GM23338 (cell line): ENCODE measurements at regions not wholly inside any gene's neighbourhood (a gene's known extent, or its start where the extent isn't known, plus 50 kb on each side); places are given as distances from the start of the nearest gene placed in this dataset.

Experiments used
- ATAC-seq: fragments of 200-7000 bp; cut with Tn5 transposase; 3 replicates; pipeline ENCODE4 v1.9.1; 2020
- DNase-seq: peaks from one replicate; pipeline ENCODE4 v3.0.0-alpha.2; 2015; ENCODE audit warnings: low spot score
- H2AFZ ChIP-seq: fragments of 200-600 bp; sonication (generic); 2 replicates; pipeline ENCODE4 v1.8.0; 2016; ENCODE audit warnings: antibody characterized with exemption, mild to moderate bottlenecking, moderate library complexity
- H3F3A ChIP-seq: fragments of 200-600 bp; sonication (generic); replicated peaks from 2 replicates; pipeline ENCODE4 v1.8.0; 2017; ENCODE audit warnings: antibody characterized with exemption, mixed run types, low read depth
- H3K27ac ChIP-seq: fragments of 200-600 bp; sonication (generic); 2 replicates; pipeline ENCODE4 v1.6.1; 2016; ENCODE audit warnings: low read depth
- H3K27me3 ChIP-seq: fragments of 200-600 bp; sonication (generic); 2 replicates; pipeline ENCODE4 v1.8.0; 2016; ENCODE audit warnings: mild to moderate bottlenecking, mixed run types, moderate library complexity; ENCODE audit not compliant: insufficient read depth
- H3K36me3 ChIP-seq: fragments of 200-600 bp; sonication (generic); 2 replicates; pipeline ENCODE4 v1.8.0; 2016; ENCODE audit warnings: mild to moderate bottlenecking; ENCODE audit not compliant: insufficient read depth
- H3K4me1 ChIP-seq: fragments of 200-600 bp; sonication (generic); 2 replicates; pipeline ENCODE4 v1.8.0; 2016; ENCODE audit warnings: mild to moderate bottlenecking, moderate library complexity; ENCODE audit not compliant: insufficient read depth
- H3K4me2 ChIP-seq: fragments of 200-600 bp; sonication (generic); 2 replicates; pipeline ENCODE4 v1.7.1; 2017; ENCODE audit warnings: mixed run types
- H3K4me3 ChIP-seq: fragments of 200-600 bp; sonication (generic); 2 replicates; pipeline ENCODE4 v1.6.1; 2016; ENCODE audit warnings: mixed run types
- H3K79me2 ChIP-seq: fragments of 200-600 bp; sonication (generic); replicated peaks from 2 replicates; pipeline ENCODE4 v1.8.0; 2017; ENCODE audit warnings: mild to moderate bottlenecking; ENCODE audit not compliant: insufficient read depth
- H3K9me2 ChIP-seq: fragments of 200-600 bp; sonication (generic); 2 replicates; pipeline ENCODE4 v1.8.0; 2017; ENCODE audit not compliant: insufficient read depth
- H4K20me1 ChIP-seq: fragments of 200-600 bp; sonication (generic); replicated peaks from 2 replicates; pipeline ENCODE4 v1.8.0; 2017; ENCODE audit warnings: mild to moderate bottlenecking; ENCODE audit not compliant: insufficient read depth
- H3K27ac Mint-ChIP-seq: 2 replicates; pipeline ENCODE4 v1.8.0; 2020; ENCODE audit warnings: inconsistent platforms, mild to moderate bottlenecking, moderate library complexity, mixed read lengths
- H3K27me3 Mint-ChIP-seq: 3 replicates; pipeline ENCODE4 v1.8.0; 2022; ENCODE audit warnings: low read depth, mild to moderate bottlenecking, moderate library complexity, mixed read lengths, inconsistent platforms; ENCODE audit not compliant: insufficient read depth, poor library complexity
- H3K36me3 Mint-ChIP-seq: 3 replicates; pipeline ENCODE4 v1.8.0; 2021; ENCODE audit warnings: low read depth, mild to moderate bottlenecking, inconsistent platforms, moderate library complexity, mixed read lengths
- H3K4me1 Mint-ChIP-seq: 3 replicates; pipeline ENCODE4 v1.8.0; 2020; ENCODE audit warnings: mild to moderate bottlenecking, inconsistent platforms, mixed read lengths
- H3K4me3 Mint-ChIP-seq: 3 replicates; pipeline ENCODE4 v1.8.0; 2021; ENCODE audit warnings: moderate library complexity, mild to moderate bottlenecking, inconsistent platforms, mixed read lengths
- H3K9me3 Mint-ChIP-seq: 3 replicates; pipeline ENCODE4 v1.8.0; 2020; ENCODE audit warnings: moderate library complexity, mild to moderate bottlenecking, inconsistent platforms, mixed read lengths
- CREB1 ChIP-seq: fragments of 250-450 bp; sonication (Bioruptor Pico); IDR thresholded peaks from 2 replicates; pipeline ENCODE4 v1.5.0; 2020; ENCODE audit warnings: low read depth, mild to moderate bottlenecking, moderate library complexity
- EZH2phosphoT487 ChIP-seq: fragments of 200-600 bp; sonication (generic); IDR thresholded peaks from one replicate; pipeline ENCODE4 v1.8.1; 2018; ENCODE audit warnings: antibody characterized with exemption; ENCODE audit not compliant: unreplicated experiment
- JUNB ChIP-seq: IDR thresholded peaks from one replicate; pipeline ENCODE4 v1.6.1; 2016; ENCODE audit warnings: antibody characterized with exemption; ENCODE audit not compliant: unreplicated experiment
- NANOG ChIP-seq: IDR thresholded peaks from 2 replicates; pipeline ENCODE4 v1.6.1; 2016; ENCODE audit warnings: antibody characterized with exemption, borderline replicate concordance
- POLR2AphosphoS5 ChIP-seq: IDR thresholded peaks from 2 replicates; pipeline ENCODE4 v1.6.1; 2016; ENCODE audit warnings: antibody characterized with exemption, low read depth
- STAT1 ChIP-seq: IDR thresholded peaks from one replicate; pipeline ENCODE4 v1.6.1; 2016; ENCODE audit warnings: antibody characterized with exemption; ENCODE audit not compliant: unreplicated experiment
- ZNF114 ChIP-seq: fragments of 250-450 bp; sonication (Bioruptor Pico); IDR thresholded peaks from 2 replicates; pipeline ENCODE4 v1.5.0; 2020; ENCODE audit warnings: mild to moderate bottlenecking, moderate library complexity
- ZNF331 ChIP-seq: fragments of 250-450 bp; sonication (Bioruptor Pico); IDR thresholded peaks from 2 replicates; pipeline ENCODE4 v1.5.0; 2020; ENCODE audit warnings: low read depth, mild to moderate bottlenecking, moderate library complexity
- TF ChIP-seq, protein P1 (sequence below): fragments of 250-450 bp; sonication (Bioruptor Pico); IDR thresholded peaks from 2 replicates; pipeline ENCODE4 v1.5.0; 2020; ENCODE audit warnings: mild to moderate bottlenecking, moderate library complexity
- TF ChIP-seq, protein P2 (sequence below): IDR thresholded peaks from one replicate; pipeline ENCODE4 v1.6.1; 2018; ENCODE audit warnings: antibody characterized with exemption; ENCODE audit not compliant: unreplicated experiment

DNA sequence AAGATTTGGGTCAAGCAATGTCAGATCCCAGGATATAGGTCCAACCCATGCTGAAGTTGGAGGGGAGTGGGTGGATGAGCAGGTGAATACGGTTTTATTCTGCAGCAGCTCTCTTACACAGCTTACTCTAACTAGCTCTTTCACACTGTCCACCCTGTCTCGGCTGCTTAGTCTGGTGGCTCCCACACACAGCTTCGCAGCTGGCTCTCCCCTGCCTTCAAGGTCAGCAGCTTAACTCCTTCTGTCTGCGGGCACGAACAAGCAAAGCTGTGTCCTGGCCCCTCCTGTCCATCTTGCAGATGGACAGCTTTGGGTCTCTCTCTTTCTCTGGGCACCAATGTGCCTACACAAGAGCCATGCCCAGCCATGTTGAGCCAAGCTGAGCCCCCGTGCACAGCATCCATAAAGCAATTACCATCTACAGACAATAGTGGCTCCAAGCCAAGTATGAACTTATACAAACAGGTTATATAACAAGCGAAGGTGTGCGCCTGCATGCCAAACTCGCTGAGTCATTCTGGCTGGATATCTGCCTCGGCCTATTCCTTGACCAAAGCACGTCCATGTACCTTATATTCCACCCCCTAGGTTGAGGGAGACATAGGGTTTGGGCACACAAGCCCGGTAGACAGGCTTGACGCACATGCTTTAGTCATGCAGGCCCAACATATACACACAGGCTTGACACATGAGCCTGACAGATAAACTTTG, 1307.8 kb upstream of the RAG2 start (continued):
- TF ChIP-seq, protein P1, sequence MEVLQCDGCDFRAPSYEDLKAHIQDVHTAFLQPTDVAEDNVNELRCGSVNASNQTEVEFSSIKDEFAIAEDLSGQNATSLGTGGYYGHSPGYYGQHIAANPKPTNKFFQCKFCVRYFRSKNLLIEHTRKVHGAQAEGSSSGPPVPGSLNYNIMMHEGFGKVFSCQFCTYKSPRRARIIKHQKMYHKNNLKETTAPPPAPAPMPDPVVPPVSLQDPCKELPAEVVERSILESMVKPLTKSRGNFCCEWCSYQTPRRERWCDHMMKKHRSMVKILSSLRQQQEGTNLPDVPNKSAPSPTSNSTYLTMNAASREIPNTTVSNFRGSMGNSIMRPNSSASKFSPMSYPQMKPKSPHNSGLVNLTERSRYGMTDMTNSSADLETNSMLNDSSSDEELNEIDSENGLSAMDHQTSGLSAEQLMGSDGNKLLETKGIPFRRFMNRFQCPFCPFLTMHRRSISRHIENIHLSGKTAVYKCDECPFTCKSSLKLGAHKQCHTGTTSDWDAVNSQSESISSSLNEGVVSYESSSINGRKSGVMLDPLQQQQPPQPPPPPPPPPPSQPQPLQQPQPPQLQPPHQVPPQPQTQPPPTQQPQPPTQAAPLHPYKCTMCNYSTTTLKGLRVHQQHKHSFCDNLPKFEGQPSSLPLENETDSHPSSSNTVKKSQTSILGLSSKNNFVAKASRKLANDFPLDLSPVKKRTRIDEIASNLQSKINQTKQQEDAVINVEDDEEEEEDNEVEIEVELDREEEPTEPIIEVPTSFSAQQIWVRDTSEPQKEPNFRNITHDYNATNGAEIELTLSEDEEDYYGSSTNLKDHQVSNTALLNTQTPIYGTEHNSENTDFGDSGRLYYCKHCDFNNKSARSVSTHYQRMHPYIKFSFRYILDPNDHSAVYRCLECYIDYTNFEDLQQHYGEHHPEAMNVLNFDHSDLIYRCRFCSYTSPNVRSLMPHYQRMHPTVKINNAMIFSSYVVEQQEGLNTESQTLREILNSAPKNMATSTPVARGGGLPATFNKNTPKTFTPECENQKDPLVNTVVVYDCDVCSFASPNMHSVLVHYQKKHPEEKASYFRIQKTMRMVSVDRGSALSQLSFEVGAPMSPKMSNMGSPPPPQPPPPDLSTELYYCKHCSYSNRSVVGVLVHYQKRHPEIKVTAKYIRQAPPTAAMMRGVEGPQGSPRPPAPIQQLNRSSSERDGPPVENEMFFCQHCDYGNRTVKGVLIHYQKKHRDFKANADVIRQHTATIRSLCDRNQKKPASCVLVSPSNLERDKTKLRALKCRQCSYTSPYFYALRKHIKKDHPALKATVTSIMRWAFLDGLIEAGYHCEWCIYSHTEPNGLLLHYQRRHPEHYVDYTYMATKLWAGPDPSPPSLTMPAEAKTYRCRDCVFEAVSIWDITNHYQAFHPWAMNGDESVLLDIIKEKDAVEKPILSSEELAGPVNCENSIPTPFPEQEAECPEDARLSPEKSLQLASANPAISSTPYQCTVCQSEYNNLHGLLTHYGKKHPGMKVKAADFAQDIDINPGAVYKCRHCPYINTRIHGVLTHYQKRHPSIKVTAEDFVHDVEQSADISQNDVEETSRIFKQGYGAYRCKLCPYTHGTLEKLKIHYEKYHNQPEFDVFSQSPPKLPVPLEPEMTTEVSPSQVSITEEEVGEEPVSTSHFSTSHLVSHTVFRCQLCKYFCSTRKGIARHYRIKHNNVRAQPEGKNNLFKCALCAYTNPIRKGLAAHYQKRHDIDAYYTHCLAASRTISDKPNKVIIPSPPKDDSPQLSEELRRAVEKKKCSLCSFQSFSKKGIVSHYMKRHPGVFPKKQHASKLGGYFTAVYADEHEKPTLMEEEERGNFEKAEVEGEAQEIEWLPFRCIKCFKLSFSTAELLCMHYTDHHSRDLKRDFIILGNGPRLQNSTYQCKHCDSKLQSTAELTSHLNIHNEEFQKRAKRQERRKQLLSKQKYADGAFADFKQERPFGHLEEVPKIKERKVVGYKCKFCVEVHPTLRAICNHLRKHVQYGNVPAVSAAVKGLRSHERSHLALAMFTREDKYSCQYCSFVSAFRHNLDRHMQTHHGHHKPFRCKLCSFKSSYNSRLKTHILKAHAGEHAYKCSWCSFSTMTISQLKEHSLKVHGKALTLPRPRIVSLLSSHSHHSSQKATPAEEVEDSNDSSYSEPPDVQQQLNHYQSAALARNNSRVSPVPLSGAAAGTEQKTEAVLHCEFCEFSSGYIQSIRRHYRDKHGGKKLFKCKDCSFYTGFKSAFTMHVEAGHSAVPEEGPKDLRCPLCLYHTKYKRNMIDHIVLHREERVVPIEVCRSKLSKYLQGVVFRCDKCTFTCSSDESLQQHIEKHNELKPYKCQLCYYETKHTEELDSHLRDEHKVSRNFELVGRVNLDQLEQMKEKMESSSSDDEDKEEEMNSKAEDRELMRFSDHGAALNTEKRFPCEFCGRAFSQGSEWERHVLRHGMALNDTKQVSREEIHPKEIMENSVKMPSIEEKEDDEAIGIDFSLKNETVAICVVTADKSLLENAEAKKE (CRISPR knock-in tag): no peak
- TF ChIP-seq CREB1 (CRISPR knock-in tag) (no peak), JUNB (no peak), NANOG (no peak)
- TF ChIP-seq, protein P2, sequence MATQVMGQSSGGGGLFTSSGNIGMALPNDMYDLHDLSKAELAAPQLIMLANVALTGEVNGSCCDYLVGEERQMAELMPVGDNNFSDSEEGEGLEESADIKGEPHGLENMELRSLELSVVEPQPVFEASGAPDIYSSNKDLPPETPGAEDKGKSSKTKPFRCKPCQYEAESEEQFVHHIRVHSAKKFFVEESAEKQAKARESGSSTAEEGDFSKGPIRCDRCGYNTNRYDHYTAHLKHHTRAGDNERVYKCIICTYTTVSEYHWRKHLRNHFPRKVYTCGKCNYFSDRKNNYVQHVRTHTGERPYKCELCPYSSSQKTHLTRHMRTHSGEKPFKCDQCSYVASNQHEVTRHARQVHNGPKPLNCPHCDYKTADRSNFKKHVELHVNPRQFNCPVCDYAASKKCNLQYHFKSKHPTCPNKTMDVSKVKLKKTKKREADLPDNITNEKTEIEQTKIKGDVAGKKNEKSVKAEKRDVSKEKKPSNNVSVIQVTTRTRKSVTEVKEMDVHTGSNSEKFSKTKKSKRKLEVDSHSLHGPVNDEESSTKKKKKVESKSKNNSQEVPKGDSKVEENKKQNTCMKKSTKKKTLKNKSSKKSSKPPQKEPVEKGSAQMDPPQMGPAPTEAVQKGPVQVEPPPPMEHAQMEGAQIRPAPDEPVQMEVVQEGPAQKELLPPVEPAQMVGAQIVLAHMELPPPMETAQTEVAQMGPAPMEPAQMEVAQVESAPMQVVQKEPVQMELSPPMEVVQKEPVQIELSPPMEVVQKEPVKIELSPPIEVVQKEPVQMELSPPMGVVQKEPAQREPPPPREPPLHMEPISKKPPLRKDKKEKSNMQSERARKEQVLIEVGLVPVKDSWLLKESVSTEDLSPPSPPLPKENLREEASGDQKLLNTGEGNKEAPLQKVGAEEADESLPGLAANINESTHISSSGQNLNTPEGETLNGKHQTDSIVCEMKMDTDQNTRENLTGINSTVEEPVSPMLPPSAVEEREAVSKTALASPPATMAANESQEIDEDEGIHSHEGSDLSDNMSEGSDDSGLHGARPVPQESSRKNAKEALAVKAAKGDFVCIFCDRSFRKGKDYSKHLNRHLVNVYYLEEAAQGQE: no peak

DNA sequence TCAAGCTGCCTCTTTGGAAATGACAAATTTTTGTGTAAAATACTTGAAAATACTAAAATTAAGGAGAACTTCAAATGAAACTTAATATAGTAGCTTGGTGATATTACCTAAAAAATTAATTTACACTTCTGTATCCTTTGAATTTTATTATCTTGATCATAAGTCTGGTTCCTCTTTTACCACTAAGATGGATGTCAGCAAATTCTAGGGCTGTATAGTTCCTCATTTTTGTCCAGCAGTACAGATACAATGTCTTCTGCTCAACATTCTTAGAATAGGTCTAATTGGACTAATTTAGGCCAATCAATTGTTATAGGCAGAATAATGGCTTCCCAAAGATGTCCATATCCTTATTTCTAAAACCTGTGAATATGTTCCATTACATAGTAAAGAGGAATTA, 1298.0 kb upstream of the RAG2 start:
- Mint-ChIP-seq H3K36me3 (peaks cover 37% of the 10 kb centered on the region), H3K9me3 (peaks cover 49% of the 10 kb centered on the region), H3K4me1 (no peaks in the 10 kb centered on the region), H3K4me3 (no peak overlapping the region), H3K27me3 (peaks cover 5% of the 10 kb centered on the region), H3K27ac (no peak overlapping the region)
- H3K4me3 ChIP-seq: no peak overlapping the region
- H3K9me2 ChIP-seq: no peaks in the 10 kb centered on the region
- ATAC-seq (no peak), DNase-seq (no peak)
- H2AFZ ChIP-seq: no peak overlapping the region
- no peaks in the 10 kb centered on the region for H3K27me3 ChIP-seq
- H3K4me2 ChIP-seq: no peak overlapping the region
- H3K4me1 ChIP-seq: no peaks in the 10 kb centered on the region
- no peaks in the 10 kb centered on the region for H4K20me1 ChIP-seq
- no peak overlapping the region for H3K27ac ChIP-seq
- TF ChIP-seq NANOG (no peak), ZNF114 (CRISPR knock-in tag) (no peak), JUNB (no peak), POLR2AphosphoS5 (no peak), ZNF331 (CRISPR knock-in tag) (no peak), EZH2phosphoT487 (no peak), STAT1 (no peak)
- H3K36me3 ChIP-seq: peaks cover 14% of the 10 kb centered on the region
- no peaks in the 10 kb centered on the region for H3F3A ChIP-seq
- no peaks in the 10 kb centered on the region for H3K79me2 ChIP-seq
